ENCODE measurements at regions not wholly inside any gene's neighbourhood (a gene's known extent, or its start where the extent isn't known, plus 50 kb on each side); places are given as distances from the start of the nearest gene placed in this dataset.

DNA sequence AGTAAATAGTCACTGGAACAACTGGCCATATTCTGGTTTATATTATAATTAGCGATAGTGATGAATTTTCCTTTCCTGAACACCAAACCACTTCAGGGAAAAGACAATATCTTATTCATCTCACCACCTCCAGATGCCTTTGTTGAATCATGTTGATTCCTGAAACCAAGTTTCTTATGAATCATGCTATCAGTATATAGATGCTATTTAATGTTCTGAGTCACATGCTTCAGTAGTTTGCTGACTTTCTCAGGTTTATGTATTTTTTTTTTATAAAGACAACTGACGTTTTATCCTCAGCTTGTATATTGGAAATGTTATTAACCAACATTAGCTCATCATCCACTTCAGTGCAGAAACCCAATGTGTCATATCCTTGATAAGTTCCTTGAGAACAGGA is 710.2 kb upstream of the POU3F2 start (continued):
- no peak for TF ChIP-seq CTCF (IDR thresholded peaks at IDR 0.05; ENCODE audit: control extremely low read depth in 1 of 3, insufficient read depth in 1 of 3, low read depth in 1 of 3, low read length in 3 of 3)
- TF ChIP-seq CHD1 (IDR thresholded peaks at IDR 0.05; ENCODE audit: low read depth, low read length), result no peak
- TF ChIP-seq KDM5A (IDR thresholded peaks at IDR 0.05; ENCODE audit: low read length), result no peak
- no peak for TF ChIP-seq SAP30 (IDR thresholded peaks at IDR 0.05; ENCODE audit: insufficient read depth, insufficient replicate concordance, low read length)
